HepG2 (cell line): ENCODE measurements at regions not wholly inside any gene's neighbourhood (a gene's known extent, or its start where the extent isn't known, plus 50 kb on each side); places are given as distances from the start of the nearest gene placed in this dataset.

Source experiments
- ATAC-seq: fragments of 200-7000 bp; cut with Tn5 transposase; 3 replicates; pipeline ENCODE4 v1.9.1; 2020; ENCODE audit warnings: mild to moderate bottlenecking, moderate library complexity
- BruUV-seq: library from RNA; stranded (reverse); fragments of 400-500 nt; replicated peaks from 2 replicates; lab custom pipeline; 2021; lab: Mats Ljungman, UMichigan
- CTCF ChIA-PET: fragments of 300-600 bp; formaldehyde crosslinking; extraction: SDS; loops from one replicate; lab custom pipeline; 2021; ENCODE audit warnings: low total read pairs, inconsistent platforms, low intra/inter-chr PET ratio; lab: Yijun Ruan, JAX
- POLR2A ChIA-PET: fragments of 350-600 bp; sonication (Branson Sonifier 250); formaldehyde crosslinking; loops from one replicate; lab custom pipeline; 2020; ENCODE audit warnings: antibody characterized with exemption, inconsistent platforms; lab: Yijun Ruan, JAX
- DNase-seq: peaks from one replicate; pipeline ENCODE4 v3.0.0-alpha.2; 2015; ENCODE audit warnings: low spot score
- FAIRE-seq: peaks from 3 replicates; lab custom pipeline; 2011; peaks lifted over from hg19 to GRCh38; lab: Jason Lieb, UNC
- H2AFZ ChIP-seq: one replicate; pipeline ENCODE4 v1.6.1; 2011; ENCODE audit warnings: low read length, inconsistent platforms
- H3K27ac ChIP-seq: fragments of 300-600 bp; 3 replicates; pipeline ENCODE4 v1.8.0; 2011; ENCODE audit warnings: mixed run types, mild to moderate bottlenecking, mixed read lengths, low read length, inconsistent platforms; ENCODE audit not compliant: insufficient read depth; ENCODE audit errors: extremely low read length
- H3K27me3 ChIP-seq, 2 experiments: fragments of 200-600 bp in 1 of 2; 2 replicates in 1 of 2; 3 replicates in 1 of 2; pipeline versions ENCODE4 v1.6.0 to v1.8.0; 2011; ENCODE audit warnings: low read length in 2 of 2, mild to moderate bottlenecking in 2 of 2, moderate library complexity in 2 of 2, inconsistent platforms in 1 of 2; ENCODE audit not compliant: insufficient read depth in 2 of 2, control insufficient read depth in 1 of 2
- H3K36me3 ChIP-seq, 2 experiments: fragments of 200-600 bp in 1 of 2; replicated peaks in 1 of 2; 2 replicates in 1 of 2; 3 replicates in 1 of 2; pipeline versions ENCODE4 v1.5.1 to v1.8.0; 2011; ENCODE audit warnings: low read length in 2 of 2, inconsistent platforms in 1 of 2; ENCODE audit not compliant: insufficient read depth in 2 of 2, control insufficient read depth in 1 of 2
- H3K4me1 ChIP-seq: 2 replicates; pipeline ENCODE4 v1.5.1; 2012; ENCODE audit warnings: low read length, inconsistent platforms; ENCODE audit not compliant: insufficient read depth
- H3K4me2 ChIP-seq: 2 replicates; pipeline ENCODE4 v1.6.0; 2011; ENCODE audit warnings: low read depth, low read length, inconsistent platforms
- H3K4me3 ChIP-seq, 3 experiments: fragments of 200-600 bp in 1 of 3; sonication (generic), shearing (Covaris generic) in 1 of 3; replicated peaks in 1 of 3; 2 replicates each; pipeline ENCODE4 v1.5.1; 2011 to 2016; ENCODE audit warnings: low read length in 3 of 3, inconsistent platforms in 2 of 3, low read depth in 2 of 3, mild to moderate bottlenecking in 2 of 3, control low read depth in 1 of 3, mixed read lengths in 1 of 3; ENCODE audit not compliant: insufficient read depth in 1 of 3
- H3K79me2 ChIP-seq: one replicate; pipeline ENCODE4 v1.6.1; 2011; ENCODE audit warnings: low read length, inconsistent platforms; ENCODE audit not compliant: insufficient read depth
- H3K9ac ChIP-seq: 2 replicates; pipeline ENCODE4 v1.6.0; 2011; ENCODE audit warnings: mild to moderate bottlenecking, low read depth, low read length, inconsistent platforms; ENCODE audit not compliant: insufficient read depth
- H3K9me3 ChIP-seq: 2 replicates; pipeline ENCODE4 v1.5.1; 2012; ENCODE audit warnings: mild to moderate bottlenecking, low read length
- H4K20me1 ChIP-seq: 2 replicates; pipeline ENCODE4 v1.6.0; 2011; ENCODE audit warnings: inconsistent platforms, mild to moderate bottlenecking, low read length, moderate library complexity; ENCODE audit not compliant: insufficient read depth
- CEBPB ChIP-seq: IDR thresholded peaks from 2 replicates; pipeline ENCODE4 v1.6.1; 2011; ENCODE audit warnings: low read depth, low read length, improper control_type of control experiment, borderline replicate concordance
- MLXIP ChIP-seq: sonication (generic); formaldehyde crosslinking; IDR thresholded peaks from 2 replicates; pipeline ENCODE4 v1.9.0; 2021; ENCODE audit warnings: missing genetic modification reagents, borderline replicate concordance
- MYNN ChIP-seq: sonication (generic); formaldehyde crosslinking; IDR thresholded peaks from 2 replicates; pipeline ENCODE4 v1.4.0; 2020; ENCODE audit warnings: mild to moderate bottlenecking, low read depth, missing genetic modification reagents
- PAWR ChIP-seq: sonication (generic); formaldehyde crosslinking; IDR thresholded peaks from 2 replicates; pipeline ENCODE4 v1.4.0; 2020; ENCODE audit warnings: missing genetic modification reagents, mild to moderate bottlenecking, borderline replicate concordance
- POLR2AphosphoS5 ChIP-seq: IDR thresholded peaks from 2 replicates; pipeline ENCODE4 v1.6.1; 2012; ENCODE audit warnings: low read depth, low read length
- ZFP36L1 ChIP-seq: sonication (generic); formaldehyde crosslinking; IDR thresholded peaks from 2 replicates; pipeline ENCODE4 v1.8.0; 2022; ENCODE audit warnings: mild to moderate bottlenecking, missing genetic modification reagents, moderate library complexity
- ZFYVE20 ChIP-seq: sonication (generic); formaldehyde crosslinking; IDR thresholded peaks from 2 replicates; pipeline ENCODE4 v1.8.0; 2023; ENCODE audit warnings: low read depth, mild to moderate bottlenecking, moderate library complexity, missing genetic modification reagents, borderline replicate concordance
- ZNF263 ChIP-seq: sonication (generic); formaldehyde crosslinking; IDR thresholded peaks from 2 replicates; pipeline ENCODE4 v1.4.0; 2020; ENCODE audit warnings: missing genetic modification reagents
- ZNF644 ChIP-seq: IDR thresholded peaks from 2 replicates; pipeline ENCODE4 v1.6.1; 2016; ENCODE audit warnings: low read depth
- ZSCAN9 ChIP-seq: IDR thresholded peaks from 2 replicates; pipeline ENCODE4 v1.6.1; 2016; ENCODE audit warnings: borderline replicate concordance
- WGBS: methylation state at CpG from one replicate; pipeline ENCODE4 v1.1.6; 2017; ENCODE audit warnings: low lambda C conversion rate; 5-methylcytosine and 5-hydroxymethylcytosine counted together
- in situ Hi-C: cut with HindIII; loops from 2 replicates; pipeline ENCODE4 v1.10.0; 2017; ENCODE audit warnings: low pct_unique_long_range_greater_than_20kb; ENCODE audit not compliant: extremely low pct_ligation_motif_present
- intact Hi-C: fragments of 100-400 bp; cut with micrococcal nuclease; formaldehyde crosslinking; loops from one replicate; pipeline ENCODE4 v1.10.0; 2022; ENCODE audit not compliant: unreplicated experiment

- ATAC-seq (no peak), DNase-seq (no peak)
- Histone ChIP-seq H3K4me2 (no peak overlapping the region), H3K79me2 (peaks cover 5% of the 10 kb centered on the region), H3K27me3 (no peaks in the 10 kb centered on the region), H3K9ac (no peak overlapping the region), H3K27ac (no peak overlapping the region), H3K4me1 (no peaks in the 10 kb centered on the region), H4K20me1 (peaks cover 4% of the 10 kb centered on the region; the same call in 1 of the 2 replicates)
- in situ Hi-C loops, result no loop called here
- WGBS, result 78% methylated on average over 10 of the region's 10 CpGs
- no TSS peak for BruUV-seq
- no peak for TF ChIP-seq POLR2AphosphoS5
- no peak for TF ChIP-seq PAWR (CRISPR knock-in tag)
- TF ChIP-seq MYNN (CRISPR knock-in tag), result no peak
- TF ChIP-seq CEBPB, result no peak
- no peak for TF ChIP-seq MLXIP
- no peak for TF ChIP-seq ZFP36L1 (CRISPR knock-in tag)
- TF ChIP-seq ZFYVE20, result no peak
- TF ChIP-seq ZSCAN9 (CRISPR knock-in tag), result no peak
- no peak for TF ChIP-seq ZNF263
- no peak for TF ChIP-seq ZNF644
- TF ChIP-seq, all 625 proteins: peak for 0
- ChIA-PET CTCF (no interaction called here), POLR2A (no interaction called here)
- Histone ChIP-seq H2AFZ (no peak overlapping the region), H3K36me3 (no peaks in the 10 kb centered on the region; a peak in 1 of 5 replicates), H3K4me3 (no peak overlapping the region), H3K9me3 (no peaks in the 10 kb centered on the region)
- no peak for FAIRE-seq
- intact Hi-C loops, result no loop called here
Measured at GRCh38 chr9:130755377-130756007, 61.9 kb downstream of the EXOSC2 start.
